Epidermal melanocyte (primary cell): ENCODE measurements at regions not wholly inside any gene's neighbourhood (a gene's known extent, or its start where the extent isn't known, plus 50 kb on each side); places are given as distances from the start of the nearest gene placed in this dataset.
"Not testable (repeated sequence)": the region's sequence is repeated elsewhere in the genome, so short reads cannot be mapped to it uniquely, and the experiment has no call there.

Source experiments
- DNase-seq: peaks from one replicate; pipeline ENCODE4 v3.0.0; 2011; ENCODE audit warnings: low spot score; ENCODE audit not compliant: insufficient read length

- DNase-seq: no peak
These were observed 398.4 kb upstream of the CHST9 start for GRCh38 chr18:27583466-27583865.

GRCh38 chr18:27582760-27583412 is 397.8 kb upstream of the CHST9 start:
- no peak for DNase-seq

GRCh38 chr18:27581296-27581904 is 396.3 kb upstream of the CHST9 start:
- no peak for DNase-seq

- DNase-seq: no peak
These were observed 394.3 kb upstream of the CHST9 start for GRCh38 chr18:27579364-27579763.

GRCh38 chr18:27577752-27578151 is 392.6 kb upstream of the CHST9 start:
- DNase-seq: no peak

- no peak for DNase-seq
These were observed 392.2 kb upstream of the CHST9 start for GRCh38 chr18:27577265-27577664.

GRCh38 chr18:27567434-27567833 is 382.3 kb upstream of the CHST9 start:
- DNase-seq: no peak

- DNase-seq: no peak
These were observed 379.0 kb upstream of the CHST9 start for GRCh38 chr18:27564066-27564465.

- DNase-seq: no peak
These were observed 373.5 kb upstream of the CHST9 start for GRCh38 chr18:27558388-27559155.

- DNase-seq: no peak
These were observed 371.6 kb upstream of the CHST9 start for GRCh38 chr18:27556741-27557140.

- DNase-seq: no peak
These were observed 364.4 kb upstream of the CHST9 start for GRCh38 chr18:27549335-27550039.

- DNase-seq: no peak
These were observed 361.9 kb upstream of the CHST9 start for GRCh38 chr18:27546991-27547390.

GRCh38 chr18:27544206-27544605 is 359.1 kb upstream of the CHST9 start:
- no peak for DNase-seq

- DNase-seq: no peak
These were observed 356.2 kb upstream of the CHST9 start for GRCh38 chr18:27541293-27541692.

- no peak for DNase-seq
These were observed 355.0 kb upstream of the CHST9 start for GRCh38 chr18:27540111-27540510.

- no peak for DNase-seq
These were observed 343.9 kb upstream of the CHST9 start for GRCh38 chr18:27528925-27529521.

GRCh38 chr18:27527856-27528255 is 342.7 kb upstream of the CHST9 start:
- DNase-seq: no peak

- no peak for DNase-seq
These were observed 335.3 kb upstream of the CHST9 start for GRCh38 chr18:27520401-27520800.

- DNase-seq: not testable (repeated sequence)
These were observed 325.0 kb upstream of the CHST9 start for GRCh38 chr18:27510036-27510633.

- no peak for DNase-seq
These were observed 316.6 kb upstream of the CHST9 start for GRCh38 chr18:27501671-27502070.

GRCh38 chr18:27500531-27500930 is 315.4 kb upstream of the CHST9 start:
- DNase-seq: no peak
